H1 (cell line): ENCODE measurements at regions not wholly inside any gene's neighbourhood (a gene's known extent, or its start where the extent isn't known, plus 50 kb on each side); places are given as distances from the start of the nearest gene placed in this dataset.
"Not testable (repeated sequence)": the region's sequence is repeated elsewhere in the genome, so short reads cannot be mapped to it uniquely, and the experiment has no call there.

ENCODE experiments used
- CTCF ChIA-PET: fragments of 300-600 bp; sonication (Branson Sonifier 250); formaldehyde crosslinking; loops from one replicate; lab custom pipeline; 2021; ENCODE audit not compliant: partially characterized antibody; lab: Charles Lee
- POLR2A ChIA-PET: fragments of 300-600 bp; sonication (Branson Sonifier 250); formaldehyde crosslinking; loops from one replicate; lab custom pipeline; 2021; ENCODE audit warnings: inconsistent platforms; ENCODE audit not compliant: partially characterized antibody; lab: Charles Lee
- DNase-seq, 2 experiments: peaks; one replicate each; pipeline versions ENCODE4 v3.0.0 to v3.0.0-alpha.2; 2010 to 2022; ENCODE audit warnings: low spot score in 2 of 2, low read depth in 1 of 2, mixed read lengths in 1 of 2
- FAIRE-seq: peaks from 2 replicates; lab custom pipeline; 2011; peaks lifted over from hg19 to GRCh38; lab: Jason Lieb, UNC
- H2AFZ ChIP-seq: 2 replicates; pipeline ENCODE4 v1.8.1; 2012; ENCODE audit warnings: low read length, inconsistent platforms
- H2AK5ac ChIP-seq: 2 replicates; pipeline ENCODE4 v1.6.1; 2013; ENCODE audit warnings: low read depth, low read length
- H2BK120ac ChIP-seq: replicated peaks from 2 replicates; pipeline ENCODE3; 2013; ENCODE audit warnings: low read depth, low read length, inconsistent platforms
- H2BK12ac ChIP-seq: 2 replicates; pipeline ENCODE4 v1.6.1; 2013; ENCODE audit warnings: low read depth, low read length
- H2BK15ac ChIP-seq: 2 replicates; pipeline ENCODE4 v1.6.1; 2013; ENCODE audit warnings: low read length
- H2BK20ac ChIP-seq: 2 replicates; pipeline ENCODE4 v1.6.1; 2013; ENCODE audit warnings: low read length
- H2BK5ac ChIP-seq: 2 replicates; pipeline ENCODE4 v1.6.1; 2013; ENCODE audit warnings: low read depth, low read length
- H3K14ac ChIP-seq: 2 replicates; pipeline ENCODE4 v1.6.1; 2013; ENCODE audit warnings: inconsistent platforms; ENCODE audit not compliant: insufficient read length
- H3K18ac ChIP-seq: 2 replicates; pipeline ENCODE4 v1.6.1; 2013; ENCODE audit warnings: low read length; ENCODE audit errors: extremely low read depth
- H3K23ac ChIP-seq: 2 replicates; pipeline ENCODE4 v1.6.1; 2013; ENCODE audit warnings: inconsistent platforms; ENCODE audit not compliant: insufficient read length
- H3K23me2 ChIP-seq: 2 replicates; pipeline ENCODE4 v1.6.1; 2013; ENCODE audit warnings: low read depth, low read length
- H3K27ac ChIP-seq: 2 replicates; pipeline ENCODE4 v1.6.1; 2011; ENCODE audit warnings: low read depth, low read length, inconsistent platforms
- H3K27me3 ChIP-seq, 4 experiments: replicated peaks in 1 of 4; 1 replicate in 1 of 4; 2 replicates in 3 of 4; pipeline versions ENCODE4 v1.6.1 to v1.8.1; 2011 to 2013; ENCODE audit warnings: low read length in 3 of 4, mild to moderate bottlenecking in 3 of 4, inconsistent platforms in 2 of 4, mixed read lengths in 2 of 4, moderate library complexity in 1 of 4; ENCODE audit not compliant: control insufficient read depth in 3 of 4, insufficient read depth in 3 of 4; ENCODE audit errors: extremely low read depth in 1 of 4
- H3K36me3 ChIP-seq, 4 experiments: 2 replicates each; pipeline versions ENCODE4 v1.6.1 to v1.8.1; 2011 to 2013; ENCODE audit warnings: mild to moderate bottlenecking in 4 of 4, low read length in 3 of 4, moderate library complexity in 2 of 4, control low read depth in 1 of 4, inconsistent platforms in 1 of 4; ENCODE audit not compliant: insufficient read depth in 4 of 4, control insufficient read depth in 2 of 4
- H3K4ac ChIP-seq: replicated peaks from 2 replicates; pipeline ENCODE3; 2013; ENCODE audit warnings: low read length, low read depth, mixed read lengths, inconsistent platforms; ENCODE audit not compliant: insufficient read length
- H3K4me1 ChIP-seq, 4 experiments: replicated peaks in 1 of 4; 1 replicate in 1 of 4; 2 replicates in 3 of 4; pipeline versions ENCODE4 v1.6.1 to v1.8.1; 2011 to 2013; ENCODE audit warnings: low read length in 3 of 4, inconsistent platforms in 2 of 4, mixed read lengths in 1 of 4; ENCODE audit not compliant: insufficient read depth in 4 of 4, control insufficient read depth in 3 of 4
- H3K4me2 ChIP-seq, 2 experiments: 2 replicates each; pipeline versions ENCODE4 v1.6.1 to v1.8.1; 2011 to 2013; ENCODE audit warnings: low read depth in 2 of 2, low read length in 2 of 2, control low read depth in 1 of 2, inconsistent platforms in 1 of 2, mild to moderate bottlenecking in 1 of 2; ENCODE audit not compliant: insufficient read depth in 1 of 2
- H3K4me3 ChIP-seq, 4 experiments: fragments of 200-600, 300-600 bp in 1 of 4; sonication (generic), shearing (Covaris generic), sonication (Bioruptor Twin) in 1 of 4; 2 replicates each; pipeline versions ENCODE4 v1.5.1 to v1.8.1; 2011 to 2016; ENCODE audit warnings: low read length in 4 of 4, low read depth in 3 of 4, control low read depth in 2 of 4, inconsistent platforms in 2 of 4, mild to moderate bottlenecking in 2 of 4, mixed read lengths in 1 of 4, moderate library complexity in 1 of 4; ENCODE audit not compliant: insufficient read depth in 2 of 4; ENCODE audit errors: extremely low read depth in 1 of 4
- H3K56ac ChIP-seq: replicated peaks from 2 replicates; pipeline ENCODE3; 2013; ENCODE audit warnings: low read depth, mild to moderate bottlenecking, mixed read lengths, low read length, inconsistent platforms; ENCODE audit not compliant: insufficient read length
- H3K79me1 ChIP-seq: 2 replicates; pipeline ENCODE4 v1.6.1; 2013; ENCODE audit warnings: low read depth, low read length, control low read depth
- H3K79me2 ChIP-seq, 2 experiments: 2 replicates each; pipeline versions ENCODE4 v1.6.1 to v1.8.1; 2012 to 2013; ENCODE audit warnings: low read length in 2 of 2, mild to moderate bottlenecking in 2 of 2, inconsistent platforms in 1 of 2; ENCODE audit not compliant: insufficient read depth in 2 of 2, control insufficient read depth in 1 of 2
- H3K9ac ChIP-seq, 4 experiments: replicated peaks in 1 of 4; 1 replicate in 1 of 4; 2 replicates in 3 of 4; pipeline versions ENCODE4 v1.6.1 to v1.8.1; 2011 to 2013; ENCODE audit warnings: low read depth in 3 of 4, low read length in 3 of 4, control low read depth in 2 of 4, mild to moderate bottlenecking in 2 of 4, moderate library complexity in 2 of 4, inconsistent platforms in 1 of 4; ENCODE audit errors: extremely low read depth in 1 of 4
- H3K9me3 ChIP-seq, 2 experiments: 2 replicates each; pipeline versions ENCODE4 v1.6.1 to v1.8.1; 2012 to 2013; ENCODE audit warnings: mild to moderate bottlenecking in 2 of 2, moderate library complexity in 2 of 2, control low read depth in 1 of 2, inconsistent platforms in 1 of 2, low read depth in 1 of 2, low read length in 1 of 2, mixed read lengths in 1 of 2; ENCODE audit not compliant: insufficient read depth in 2 of 2
- H4K20me1 ChIP-seq, 2 experiments: replicated peaks in 1 of 2; 2 replicates each; pipeline versions ENCODE3 to v1.8.1; 2011 to 2013; ENCODE audit warnings: inconsistent platforms in 2 of 2, low read length in 2 of 2, mild to moderate bottlenecking in 1 of 2; ENCODE audit not compliant: insufficient read depth in 2 of 2, control insufficient read depth in 1 of 2
- H4K5ac ChIP-seq: 2 replicates; pipeline ENCODE4 v1.6.1; 2013; ENCODE audit warnings: low read length, low read depth, mixed read lengths, inconsistent platforms; ENCODE audit not compliant: insufficient read length
- H4K8ac ChIP-seq: 2 replicates; pipeline ENCODE4 v1.8.0; 2013; ENCODE audit warnings: mild to moderate bottlenecking, moderate library complexity, low read length, inconsistent platforms; ENCODE audit not compliant: insufficient read depth; ENCODE audit errors: extremely low read depth
- H4K91ac ChIP-seq: replicated peaks from 2 replicates; pipeline ENCODE3; 2013; ENCODE audit warnings: low read length, mixed read lengths, inconsistent platforms; ENCODE audit not compliant: insufficient read length
- WGBS, 2 experiments: shearing (Covaris generic) in 1 of 2; methylation state at CpG; one replicate each; pipeline versions ENCODE4 v1.1.6 to v1.1.7; 2013 to 2015; ENCODE audit warnings: low lambda C conversion rate in 2 of 2, mixed read lengths in 2 of 2, inconsistent platforms in 1 of 2, low coverage in 1 of 2, missing lambda C conversion rate in 1 of 2; ENCODE audit not compliant: insufficient replicate concordance in 2 of 2, insufficient coverage in 1 of 2, insufficient read length in 1 of 2; ENCODE audit errors: extremely low coverage in 1 of 2, missing lambda C conversion rate in 1 of 2; 5-methylcytosine and 5-hydroxymethylcytosine counted together

DNA sequence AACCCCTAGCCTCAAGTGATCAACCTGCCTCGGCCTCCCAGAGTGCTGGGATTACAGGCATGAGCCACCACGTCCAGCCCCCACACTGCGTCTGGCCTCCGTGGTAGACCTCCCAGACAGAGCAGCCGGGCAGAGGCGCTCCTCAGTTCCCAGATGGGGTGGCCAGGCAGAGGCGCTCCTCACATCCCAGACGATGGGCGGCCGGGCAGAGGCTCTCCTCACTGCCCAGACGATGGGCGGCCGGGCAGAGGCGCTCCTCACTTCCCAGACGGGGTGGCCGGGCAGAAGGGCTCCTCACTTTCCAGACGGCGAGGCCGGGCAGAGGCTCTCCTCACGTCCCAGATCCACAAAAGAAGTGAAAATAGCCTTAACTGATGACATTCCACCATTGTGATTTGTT, 266.6 kb upstream of the FRG2C start:
- H3K4me2 ChIP-seq, H2BK20ac ChIP-seq, H4K91ac ChIP-seq, H3K56ac ChIP-seq, H3K4me3 ChIP-seq, DNase-seq, H3K9me3 ChIP-seq, H3K23me2 ChIP-seq, H3K23ac ChIP-seq, POLR2A ChIA-PET, H3K9ac ChIP-seq, H2AK5ac ChIP-seq, H3K79me1 ChIP-seq, H3K4me1 ChIP-seq, FAIRE-seq, H3K79me2 ChIP-seq, H3K36me3 ChIP-seq, H4K20me1 ChIP-seq, H4K5ac ChIP-seq, H2AFZ ChIP-seq, H2BK12ac ChIP-seq, H3K27me3 ChIP-seq, H3K4ac ChIP-seq, H3K18ac ChIP-seq, H2BK15ac ChIP-seq, H4K8ac ChIP-seq, H3K14ac ChIP-seq, H2BK120ac ChIP-seq, H2BK5ac ChIP-seq, H3K27ac ChIP-seq, CTCF ChIA-PET: not testable (repeated sequence)
- 88% methylated on average over 20 of the region's 20 CpGs; no CpG with 5 or more reads in 1 of the 2 experiments for WGBS, 2 experiments
